IMR-90 (cell line): ENCODE measurements at regions not wholly inside any gene's neighbourhood (a gene's known extent, or its start where the extent isn't known, plus 50 kb on each side); places are given as distances from the start of the nearest gene placed in this dataset.

ENCODE experiments used
- ATAC-seq: fragments of 200-7000 bp; cut with Tn5 transposase; 2 replicates; pipeline ENCODE4 v1.9.1; 2020; ENCODE audit warnings: low read depth, mild to moderate bottlenecking, moderate library complexity
- BruUV-seq: library from RNA; stranded (reverse); fragments of 400-500 nt; replicated peaks from 2 replicates; lab custom pipeline; 2021; lab: Mats Ljungman, UMichigan
- CTCF ChIA-PET: fragments of 300-600 bp; formaldehyde crosslinking; extraction: SDS; loops from one replicate; lab custom pipeline; 2021; ENCODE audit warnings: antibody characterized with exemption; lab: Yijun Ruan, JAX
- POLR2A ChIA-PET: fragments of 300-600 bp; sonication (Branson Sonifier 250); formaldehyde crosslinking; loops from one replicate; lab custom pipeline; 2022; ENCODE audit warnings: antibody characterized with exemption; ENCODE audit not compliant: unreplicated experiment; lab: Charles Lee
- DNase-seq: peaks from one replicate; pipeline ENCODE4 v3.0.0; 2013
- H2AFZ ChIP-seq: replicated peaks from 2 replicates; pipeline ENCODE3; 2013; ENCODE audit warnings: low read length, mild to moderate bottlenecking; ENCODE audit not compliant: poor library complexity
- H2AK5ac ChIP-seq: 2 replicates; pipeline ENCODE4 v1.6.1; 2013; ENCODE audit warnings: low read depth, low read length, inconsistent platforms
- H2AK9ac ChIP-seq: replicated peaks from 2 replicates; pipeline ENCODE3; 2013; ENCODE audit warnings: mild to moderate bottlenecking, low read depth, low read length, moderate library complexity; ENCODE audit not compliant: poor library complexity
- H2BK120ac ChIP-seq: 2 replicates; pipeline ENCODE4 v1.6.1; 2013; ENCODE audit warnings: low read depth, low read length, inconsistent platforms
- H2BK15ac ChIP-seq: 3 replicates; pipeline ENCODE4 v1.6.1; 2013; ENCODE audit warnings: low read depth, low read length, inconsistent platforms
- H2BK20ac ChIP-seq: 2 replicates; pipeline ENCODE4 v1.6.1; 2013; ENCODE audit warnings: low read depth, mild to moderate bottlenecking, inconsistent platforms, low read length, moderate library complexity
- H2BK5ac ChIP-seq: 2 replicates; pipeline ENCODE4 v1.6.1; 2013; ENCODE audit warnings: mild to moderate bottlenecking, low read depth, low read length, inconsistent platforms; ENCODE audit not compliant: poor library complexity, severe bottlenecking
- H3K14ac ChIP-seq: replicated peaks from 2 replicates; pipeline ENCODE4 v1.6.1; 2013; ENCODE audit warnings: low read depth, low read length, inconsistent platforms
- H3K18ac ChIP-seq: 2 replicates; pipeline ENCODE4 v1.6.1; 2013; ENCODE audit warnings: low read depth, low read length, control low read depth
- H3K23ac ChIP-seq: 2 replicates; pipeline ENCODE4 v1.6.1; 2013; ENCODE audit warnings: low read depth, low read length, inconsistent platforms
- H3K27ac ChIP-seq: 2 replicates; pipeline ENCODE4 v1.5.1; 2013; ENCODE audit warnings: mild to moderate bottlenecking, control low read depth, low read length; ENCODE audit not compliant: insufficient read depth
- H3K27me3 ChIP-seq: 2 replicates; pipeline ENCODE4 v1.6.1; 2013; ENCODE audit warnings: low read length; ENCODE audit not compliant: control insufficient read depth, insufficient read depth
- H3K36me3 ChIP-seq: 2 replicates; pipeline ENCODE4 v1.6.1; 2013; ENCODE audit warnings: low read length, mixed read lengths; ENCODE audit not compliant: control insufficient read depth, insufficient read depth
- H3K4ac ChIP-seq: 2 replicates; pipeline ENCODE4 v1.6.1; 2013; ENCODE audit warnings: low read depth, low read length, inconsistent platforms
- H3K4me1 ChIP-seq: 2 replicates; pipeline ENCODE4 v1.6.1; 2013; ENCODE audit warnings: low read length, mixed read lengths; ENCODE audit not compliant: control insufficient read depth, insufficient read depth
- H3K4me2 ChIP-seq: 2 replicates; pipeline ENCODE4 v1.6.1; 2013; ENCODE audit warnings: low read depth, mild to moderate bottlenecking, control low read depth, low read length, moderate library complexity
- H3K4me3 ChIP-seq: 2 replicates; pipeline ENCODE4 v1.5.1; 2013; ENCODE audit warnings: low read depth, mild to moderate bottlenecking, control low read depth, low read length, moderate library complexity; ENCODE audit not compliant: insufficient read depth
- H3K56ac ChIP-seq: 2 replicates; pipeline ENCODE4 v1.6.1; 2013; ENCODE audit warnings: low read length, inconsistent platforms; ENCODE audit not compliant: insufficient read depth; ENCODE audit errors: extremely low read depth
- H3K79me1 ChIP-seq, 2 experiments: 2 replicates each; pipeline ENCODE4 v1.6.1; 2013; ENCODE audit warnings: low read length in 2 of 2, inconsistent platforms in 1 of 2, low read depth in 1 of 2
- H3K9ac ChIP-seq: 2 replicates; pipeline ENCODE4 v1.6.1; 2013; ENCODE audit warnings: low read depth, low read length, control low read depth
- H3K9me1 ChIP-seq: 2 replicates; pipeline ENCODE4 v1.6.1; 2013; ENCODE audit warnings: low read length, inconsistent platforms; ENCODE audit not compliant: insufficient read depth
- H3K9me3 ChIP-seq: 2 replicates; pipeline ENCODE4 v1.6.1; 2013; ENCODE audit warnings: low read length; ENCODE audit not compliant: control insufficient read depth, insufficient read depth
- H4K20me1 ChIP-seq: 2 replicates; pipeline ENCODE4 v1.6.1; 2013; ENCODE audit warnings: low read length, inconsistent platforms; ENCODE audit not compliant: insufficient read depth
- H4K5ac ChIP-seq: 2 replicates; pipeline ENCODE4 v1.6.1; 2013; ENCODE audit warnings: mild to moderate bottlenecking, low read depth, low read length, control low read depth
- H4K8ac ChIP-seq, 2 experiments: 2 replicates each; pipeline ENCODE4 v1.6.1; 2013; ENCODE audit warnings: low read depth in 2 of 2, low read length in 2 of 2, control low read depth in 1 of 2, inconsistent platforms in 1 of 2
- H4K91ac ChIP-seq: 2 replicates; pipeline ENCODE4 v1.6.1; 2013; ENCODE audit warnings: low read depth, low read length, inconsistent platforms; ENCODE audit not compliant: insufficient read depth
- BHLHE40 ChIP-seq: fragments of 150-350 bp; IDR thresholded peaks from 2 replicates; pipeline ENCODE4 v1.6.1; 2016; ENCODE audit warnings: mild to moderate bottlenecking, low read depth, low read length
- CEBPB ChIP-seq: IDR thresholded peaks from 2 replicates; pipeline ENCODE4 v1.6.1; 2012; ENCODE audit warnings: low read depth, low read length, improper control_type of control experiment
- CHD1 ChIP-seq: IDR thresholded peaks from 2 replicates; pipeline ENCODE4 v1.6.1; 2012; ENCODE audit warnings: low read depth, low read length, improper control_type of control experiment
- FOS ChIP-seq: fragments of 150-350 bp; IDR thresholded peaks from 2 replicates; pipeline ENCODE4 v1.6.1; 2016; ENCODE audit warnings: low read depth, low read length
- MXI1 ChIP-seq: IDR thresholded peaks from 2 replicates; pipeline ENCODE4 v1.6.1; 2012; ENCODE audit warnings: low read depth, mild to moderate bottlenecking, low read length, moderate library complexity, borderline replicate concordance
- NFE2L2 ChIP-seq: fragments of 150-350 bp; IDR thresholded peaks from 2 replicates; pipeline ENCODE4 v1.6.1; 2016; ENCODE audit warnings: low read depth, mild to moderate bottlenecking, low read length
- POLR2A ChIP-seq: IDR thresholded peaks from 2 replicates; pipeline ENCODE4 v1.6.1; 2012; ENCODE audit warnings: mild to moderate bottlenecking, low read depth, low read length
- RAD21 ChIP-seq: IDR thresholded peaks from 2 replicates; pipeline ENCODE4 v1.6.1; 2012; ENCODE audit warnings: low read length, improper control_type of control experiment
- RCOR1 ChIP-seq: IDR thresholded peaks from 2 replicates; pipeline ENCODE4 v1.6.1; 2012; ENCODE audit warnings: mild to moderate bottlenecking, low read length, improper control_type of control experiment; ENCODE audit not compliant: insufficient replicate concordance
- SMC3 ChIP-seq: fragments of 150-350 bp; IDR thresholded peaks from 2 replicates; pipeline ENCODE4 v1.6.1; 2016; ENCODE audit warnings: low read depth, mild to moderate bottlenecking, antibody characterized with exemption, low read length, moderate library complexity
- USF2 ChIP-seq: fragments of 150-350 bp; IDR thresholded peaks from 2 replicates; pipeline ENCODE4 v1.6.1; 2017; ENCODE audit warnings: mild to moderate bottlenecking, antibody characterized with exemption, low read length, low read depth
- WGBS, 2 experiments: methylation state at CpG; one replicate each; pipeline versions ENCODE4 v1.1.5 to v1.1.7; 2013; ENCODE audit warnings: missing lambda C conversion rate in 2 of 2; ENCODE audit not compliant: insufficient read length in 1 of 2; ENCODE audit errors: extremely low coverage in 2 of 2; 5-methylcytosine and 5-hydroxymethylcytosine counted together
- dilution Hi-C: fragments of 300-500 bp; cut with HindIII; formaldehyde crosslinking; loops from one replicate; pipeline ENCODE4 v1.14.3; 2018; ENCODE audit warnings: low sequenced_read_pairs; ENCODE audit not compliant: unreplicated experiment
- in situ Hi-C: fragments of 300-500 bp; cut with MboI; formaldehyde crosslinking; loops from 3 replicates; pipeline ENCODE4 v1.14.3; 2019; ENCODE audit warnings: low sequenced_read_pairs, inconsistent platforms, mixed read lengths
- intact Hi-C: fragments of 100-400 bp; cut with micrococcal nuclease; formaldehyde crosslinking; loops from 2 replicates; pipeline ENCODE4 v1.10.0; 2022

GRCh38 chr3:25982756-25983155, 192.9 kb downstream of the OXSM start:
- Histone ChIP-seq H3K4me2 (no peak overlapping the region), H2AK9ac (no peak overlapping the region), H3K27ac (no peak overlapping the region), H2BK5ac (no peak overlapping the region), H2BK15ac (no peak overlapping the region), H3K14ac (no peak overlapping the region), H2BK120ac (no peak overlapping the region), H3K23ac (no peak overlapping the region), H2BK20ac (no peak overlapping the region), H3K56ac (no peak overlapping the region), H4K91ac (no peak overlapping the region), H3K36me3 (no peaks in the 10 kb centered on the region), H4K5ac (no peak overlapping the region), H3K9me1 (no peaks in the 10 kb centered on the region), H3K79me1 (no peaks in the 10 kb centered on the region), H4K8ac (no peak overlapping the region), H4K20me1 (no peaks in the 10 kb centered on the region), H2AK5ac (no peak overlapping the region), H3K9ac (no peak overlapping the region), H3K4me1 (no peaks in the 10 kb centered on the region), H3K9me3 (no peaks in the 10 kb centered on the region; the same call in 1 of the 2 replicates), H2AFZ (no peak overlapping the region), H3K27me3 (no peaks in the 10 kb centered on the region), H3K18ac (no peak overlapping the region), H3K4me3 (no peak overlapping the region), H3K4ac (no peak overlapping the region)
- ChIA-PET CTCF (no interaction called here), POLR2A (no interaction called here)
- no peak for TF ChIP-seq CEBPB
- no peak for TF ChIP-seq RCOR1
- TF ChIP-seq RAD21: no peak
- no peak for TF ChIP-seq SMC3
- TF ChIP-seq POLR2A: no peak
- TF ChIP-seq USF2: no peak
- TF ChIP-seq CHD1: no peak
- TF ChIP-seq BHLHE40: no peak
- TF ChIP-seq NFE2L2: no peak
- TF ChIP-seq MXI1: no peak
- no peak for TF ChIP-seq FOS
- intact Hi-C loops (no loop called here), in situ Hi-C loops (no loop called here), dilution Hi-C loops (no loop called here)
- DNase-seq: no peak
- BruUV-seq: no TSS peak
- no CpG with 5 or more reads among the region's 1 CpG for WGBS, 2 experiments
- ATAC-seq: no peak
